ENCODE measurements at regions not wholly inside any gene's neighbourhood (a gene's known extent, or its start where the extent isn't known, plus 50 kb on each side); places are given as distances from the start of the nearest gene placed in this dataset.
"Not testable (repeated sequence)": the region's sequence is repeated elsewhere in the genome, so short reads cannot be mapped to it uniquely, and the experiment has no call there.

- Histone ChIP-seq H3F3A (ENCODE audit: insufficient read depth, low read length) (no peaks in the 10 kb centered on the region), H3K9me3 (ENCODE audit: low read length) (no peaks in the 10 kb centered on the region), H3K9me2 (ENCODE audit: low read depth, low read length) (no peaks in the 10 kb centered on the region), H3K4me1 (ENCODE audit: insufficient read depth, low read length, severe bottlenecking) (no peaks in the 10 kb centered on the region), H3K9ac (ENCODE audit: low read length) (no peak overlapping the region), H3K36me3 (ENCODE audit: insufficient read depth, low read length) (no peaks in the 10 kb centered on the region), H3K79me2 (ENCODE audit: insufficient read depth, low read length) (no peaks in the 10 kb centered on the region), H3K27me3 (ENCODE audit: insufficient read depth, low read length) (no peaks in the 10 kb centered on the region), H3K4me3 (ENCODE audit: low read depth, low read length, poor library complexity, severe bottlenecking) (no peak overlapping the region), H2AFZ (ENCODE audit: low read length) (no peak overlapping the region), H3K27ac (ENCODE audit: low read depth, low read length, poor library complexity, severe bottlenecking) (no peak overlapping the region), H3K4me2 (ENCODE audit: low read length) (no peak overlapping the region), H4K20me1 (ENCODE audit: insufficient read depth, low read length) (no peaks in the 10 kb centered on the region)
- TF ChIP-seq CTCF (IDR thresholded peaks at IDR 0.05; ENCODE audit: low read length): no peak
Observed at GRCh38 chr1:170806961-170807360, 128.4 kb upstream of the MROH9 start.

- Histone ChIP-seq H3K36me3 (ENCODE audit: insufficient read depth, low read length) (no peaks in the 10 kb centered on the region), H3K4me2 (ENCODE audit: low read length) (no peak overlapping the region), H2AFZ (ENCODE audit: low read length) (no peak overlapping the region), H3K27ac (ENCODE audit: low read depth, low read length, poor library complexity, severe bottlenecking) (no peak overlapping the region), H3F3A (ENCODE audit: insufficient read depth, low read length) (no peaks in the 10 kb centered on the region), H3K79me2 (ENCODE audit: insufficient read depth, low read length) (no peaks in the 10 kb centered on the region), H3K9me2 (ENCODE audit: low read depth, low read length) (no peaks in the 10 kb centered on the region), H4K20me1 (ENCODE audit: insufficient read depth, low read length) (no peaks in the 10 kb centered on the region), H3K27me3 (ENCODE audit: insufficient read depth, low read length) (no peaks in the 10 kb centered on the region), H3K9me3 (ENCODE audit: low read length) (no peaks in the 10 kb centered on the region), H3K4me3 (ENCODE audit: low read depth, low read length, poor library complexity, severe bottlenecking) (no peak overlapping the region), H3K9ac (ENCODE audit: low read length) (no peak overlapping the region), H3K4me1 (ENCODE audit: insufficient read depth, low read length, severe bottlenecking) (no peaks in the 10 kb centered on the region)
- TF ChIP-seq CTCF (IDR thresholded peaks at IDR 0.05; ENCODE audit: low read length): no peak
- TF ChIP-seq EZH2 (IDR thresholded peaks at IDR 0.05; ENCODE audit: borderline replicate concordance, low read length): no peak
Observed at GRCh38 chr1:170807432-170807831, 127.9 kb upstream of the MROH9 start.

GRCh38 chr1:170808216-170808885 is 127.0 kb upstream of the MROH9 start:
- no peak overlapping the region for H3K9ac ChIP-seq (ENCODE audit: low read length)
- no peaks in the 10 kb centered on the region for H4K20me1 ChIP-seq (ENCODE audit: insufficient read depth, low read length)
- no peak overlapping the region for H2AFZ ChIP-seq (ENCODE audit: low read length)
- no peaks in the 10 kb centered on the region for H3K9me3 ChIP-seq (ENCODE audit: low read length)
- no peaks in the 10 kb centered on the region for H3K4me1 ChIP-seq (ENCODE audit: insufficient read depth, low read length, severe bottlenecking)
- H3K4me3 ChIP-seq (ENCODE audit: low read depth, low read length, poor library complexity, severe bottlenecking): no peak overlapping the region
- no peaks in the 10 kb centered on the region for H3F3A ChIP-seq (ENCODE audit: insufficient read depth, low read length)
- H3K79me2 ChIP-seq (ENCODE audit: insufficient read depth, low read length): no peaks in the 10 kb centered on the region
- no peaks in the 10 kb centered on the region for H3K36me3 ChIP-seq (ENCODE audit: insufficient read depth, low read length)
- no peak overlapping the region for H3K27ac ChIP-seq (ENCODE audit: low read depth, low read length, poor library complexity, severe bottlenecking)
- no peaks in the 10 kb centered on the region for H3K9me2 ChIP-seq (ENCODE audit: low read depth, low read length)
- no peaks in the 10 kb centered on the region for H3K27me3 ChIP-seq (ENCODE audit: insufficient read depth, low read length)
- H3K4me2 ChIP-seq (ENCODE audit: low read length): no peak overlapping the region
- no peak for TF ChIP-seq EZH2 (IDR thresholded peaks at IDR 0.05; ENCODE audit: borderline replicate concordance, low read length)
- no peak for TF ChIP-seq CTCF (IDR thresholded peaks at IDR 0.05; ENCODE audit: low read length)

GRCh38 chr1:170811013-170811412 is 124.3 kb upstream of the MROH9 start:
- H2AFZ ChIP-seq (ENCODE audit: low read length); H3K4me2 ChIP-seq (ENCODE audit: low read length); H3K4me1 ChIP-seq (ENCODE audit: insufficient read depth, low read length, severe bottlenecking); H3K9me3 ChIP-seq (ENCODE audit: low read length); H3K4me3 ChIP-seq (ENCODE audit: low read depth, low read length, poor library complexity, severe bottlenecking); H3K36me3 ChIP-seq (ENCODE audit: insufficient read depth, low read length); H3K27me3 ChIP-seq (ENCODE audit: insufficient read depth, low read length); H4K20me1 ChIP-seq (ENCODE audit: insufficient read depth, low read length); H3K9ac ChIP-seq (ENCODE audit: low read length); H3K27ac ChIP-seq (ENCODE audit: low read depth, low read length, poor library complexity, severe bottlenecking); H3K9me2 ChIP-seq (ENCODE audit: low read depth, low read length); H3K79me2 ChIP-seq (ENCODE audit: insufficient read depth, low read length); H3F3A ChIP-seq (ENCODE audit: insufficient read depth, low read length): not testable (repeated sequence)

Data from OCI-LY1 (cell line).